MM.1S (cell line): ENCODE measurements at regions not wholly inside any gene's neighbourhood (a gene's known extent, or its start where the extent isn't known, plus 50 kb on each side); places are given as distances from the start of the nearest gene placed in this dataset.

Source experiments
- EZH2 ChIP-seq: fragments of 300-600 bp; sonication (generic); optimal IDR thresholded peaks from 2 replicates; pipeline ENCODE3; 2017; ENCODE audit warnings: low read depth, mild to moderate bottlenecking, antibody characterized with exemption, low read length, mixed read lengths
- EZH2phosphoT487 ChIP-seq: fragments of 300-600 bp; sonication (generic); IDR thresholded peaks from 2 replicates; pipeline ENCODE4 v1.6.1; 2018; ENCODE audit warnings: antibody characterized with exemption, low read length
- TF ChIP-seq, protein P1 (sequence below): fragments of 300-600 bp; sonication (generic); IDR thresholded peaks from 2 replicates; pipeline ENCODE4 v1.5.1; 2016; ENCODE audit warnings: antibody characterized with exemption, low read length, mixed read lengths

DNA sequence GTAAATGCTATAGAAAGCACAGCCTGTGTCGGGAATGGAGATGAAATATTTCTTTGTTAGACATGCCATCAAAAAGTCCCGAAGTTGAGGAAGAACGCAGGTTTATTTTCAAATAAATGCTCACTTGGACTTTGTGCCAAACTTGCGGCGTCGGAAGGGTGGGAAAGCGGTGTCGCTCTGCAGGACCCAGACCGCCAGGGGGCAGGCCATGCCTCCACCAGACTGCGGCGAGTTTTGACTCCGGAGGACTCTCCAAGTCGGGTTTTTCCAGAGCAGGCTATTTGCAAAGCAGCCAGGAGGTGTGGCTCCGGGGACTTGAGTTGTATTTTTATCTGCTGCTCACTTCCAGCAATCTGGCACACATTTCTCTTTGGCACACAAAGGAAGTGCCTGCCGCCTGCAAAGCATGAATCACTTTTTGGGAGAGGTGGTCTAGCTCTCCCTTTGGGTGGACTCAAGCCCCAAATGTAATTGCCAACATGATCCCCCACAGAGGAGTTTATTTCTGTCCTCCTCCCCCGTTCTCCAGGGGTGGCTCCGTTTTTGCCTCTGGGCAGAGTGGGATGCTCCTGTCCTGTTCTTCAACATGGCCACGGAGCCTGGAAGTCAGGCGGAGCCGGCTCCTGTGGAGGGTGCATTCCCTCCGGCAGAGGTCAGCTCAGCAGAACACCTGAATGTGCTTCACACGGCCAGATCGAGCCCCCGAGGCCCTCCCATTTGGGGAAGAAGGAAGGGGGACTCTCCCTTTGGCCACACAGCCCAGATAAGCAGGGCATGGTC is 82.3 kb upstream of the GPR26 start:
- TF ChIP-seq, protein P1, sequence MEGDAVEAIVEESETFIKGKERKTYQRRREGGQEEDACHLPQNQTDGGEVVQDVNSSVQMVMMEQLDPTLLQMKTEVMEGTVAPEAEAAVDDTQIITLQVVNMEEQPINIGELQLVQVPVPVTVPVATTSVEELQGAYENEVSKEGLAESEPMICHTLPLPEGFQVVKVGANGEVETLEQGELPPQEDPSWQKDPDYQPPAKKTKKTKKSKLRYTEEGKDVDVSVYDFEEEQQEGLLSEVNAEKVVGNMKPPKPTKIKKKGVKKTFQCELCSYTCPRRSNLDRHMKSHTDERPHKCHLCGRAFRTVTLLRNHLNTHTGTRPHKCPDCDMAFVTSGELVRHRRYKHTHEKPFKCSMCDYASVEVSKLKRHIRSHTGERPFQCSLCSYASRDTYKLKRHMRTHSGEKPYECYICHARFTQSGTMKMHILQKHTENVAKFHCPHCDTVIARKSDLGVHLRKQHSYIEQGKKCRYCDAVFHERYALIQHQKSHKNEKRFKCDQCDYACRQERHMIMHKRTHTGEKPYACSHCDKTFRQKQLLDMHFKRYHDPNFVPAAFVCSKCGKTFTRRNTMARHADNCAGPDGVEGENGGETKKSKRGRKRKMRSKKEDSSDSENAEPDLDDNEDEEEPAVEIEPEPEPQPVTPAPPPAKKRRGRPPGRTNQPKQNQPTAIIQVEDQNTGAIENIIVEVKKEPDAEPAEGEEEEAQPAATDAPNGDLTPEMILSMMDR, result peak; percentile 51
- TF ChIP-seq EZH2, result no peak
- TF ChIP-seq EZH2phosphoT487, result no peak
